ENCODE measurements at regions not wholly inside any gene's neighbourhood (a gene's known extent, or its start where the extent isn't known, plus 50 kb on each side); places are given as distances from the start of the nearest gene placed in this dataset.

GRCh38 chr13:105545811-105546210, 989.7 kb downstream of the EFNB2 start:
- WGBS, 2 donors = 56 to 60% methylated on average over 5 of the region's 5 CpGs
- intact Hi-C loops (cut with DNase I; ENCODE audit: low total_unique reads) = no loop called here
- no peak for DNase-seq (ENCODE audit: low spot score in 2 of 2)
- H3K4me3 ChIP-seq (ENCODE audit: low read depth, poor library complexity, severe bottlenecking) = no peak overlapping the region
- TF ChIP-seq POLR2A (IDR thresholded peaks at IDR 0.05) (no peak), CTCF (IDR thresholded peaks at IDR 0.05) (no peak)

GRCh38 chr13:105543742-105544141, 991.7 kb downstream of the EFNB2 start:
- no peak for TF ChIP-seq POLR2A (IDR thresholded peaks at IDR 0.05)
- TF ChIP-seq CTCF (IDR thresholded peaks at IDR 0.05) = no peak
- intact Hi-C loops (cut with DNase I; ENCODE audit: low total_unique reads) = no loop called here
- no peak overlapping the region for H3K4me3 ChIP-seq (ENCODE audit: low read depth, poor library complexity, severe bottlenecking)
- no peak for DNase-seq (ENCODE audit: low spot score in 2 of 2)
- WGBS, 2 donors = 60 to 68% methylated on average over 2 of the region's 2 CpGs

GRCh38 chr13:105541565-105541964, 993.9 kb downstream of the EFNB2 start:
- WGBS, 2 donors = 87 to 88% methylated on average over 2 of the region's 2 CpGs
- intact Hi-C loops (cut with DNase I; ENCODE audit: low total_unique reads) = no loop called here
- TF ChIP-seq CTCF (IDR thresholded peaks at IDR 0.05) (no peak), POLR2A (IDR thresholded peaks at IDR 0.05) (no peak)
- DNase-seq (ENCODE audit: low spot score in 2 of 2) = no peak
- no peak overlapping the region for H3K4me3 ChIP-seq (ENCODE audit: low read depth, poor library complexity, severe bottlenecking)

- no peak overlapping the region for H3K4me3 ChIP-seq (ENCODE audit: low read depth, poor library complexity, severe bottlenecking)
- intact Hi-C loops (cut with DNase I; ENCODE audit: low total_unique reads) = no loop called here
- DNase-seq (ENCODE audit: low spot score in 2 of 2) = no peak
- WGBS, 2 donors = 60 to 66% methylated on average over 4 of the region's 4 CpGs
- TF ChIP-seq POLR2A (IDR thresholded peaks at IDR 0.05) = no peak
- TF ChIP-seq CTCF (IDR thresholded peaks at IDR 0.05) = no peak
Measured at GRCh38 chr13:105538346-105538745, 997.1 kb downstream of the EFNB2 start.

- WGBS, 2 donors = 68% methylated on average over 7 of the region's 7 CpGs
- intact Hi-C loops (cut with DNase I; ENCODE audit: low total_unique reads) = no loop called here
- TF ChIP-seq CTCF (IDR thresholded peaks at IDR 0.05) (no peak), POLR2A (IDR thresholded peaks at IDR 0.05) (no peak)
- H3K4me3 ChIP-seq (ENCODE audit: low read depth, poor library complexity, severe bottlenecking) = no peak overlapping the region
- no peak for DNase-seq (ENCODE audit: low spot score in 2 of 2)
Measured at GRCh38 chr13:105537113-105537512, 998.3 kb downstream of the EFNB2 start.

- TF ChIP-seq POLR2A (IDR thresholded peaks at IDR 0.05) = no peak
- no peak for TF ChIP-seq CTCF (IDR thresholded peaks at IDR 0.05)
- no peak overlapping the region for H3K4me3 ChIP-seq (ENCODE audit: low read depth, poor library complexity, severe bottlenecking)
- WGBS, 2 donors = 95 to 96% methylated on average over 3 of the region's 3 CpGs
- no peak for DNase-seq (ENCODE audit: low spot score in 2 of 2)
- intact Hi-C loops (cut with DNase I; ENCODE audit: low total_unique reads) = no loop called here
Measured at GRCh38 chr13:105530468-105530867, 1005.0 kb downstream of the EFNB2 start.

Measured in lower leg skin (tissue), 4 donors.